ENCODE measurements at regions not wholly inside any gene's neighbourhood (a gene's known extent, or its start where the extent isn't known, plus 50 kb on each side); places are given as distances from the start of the nearest gene placed in this dataset.

DNA sequence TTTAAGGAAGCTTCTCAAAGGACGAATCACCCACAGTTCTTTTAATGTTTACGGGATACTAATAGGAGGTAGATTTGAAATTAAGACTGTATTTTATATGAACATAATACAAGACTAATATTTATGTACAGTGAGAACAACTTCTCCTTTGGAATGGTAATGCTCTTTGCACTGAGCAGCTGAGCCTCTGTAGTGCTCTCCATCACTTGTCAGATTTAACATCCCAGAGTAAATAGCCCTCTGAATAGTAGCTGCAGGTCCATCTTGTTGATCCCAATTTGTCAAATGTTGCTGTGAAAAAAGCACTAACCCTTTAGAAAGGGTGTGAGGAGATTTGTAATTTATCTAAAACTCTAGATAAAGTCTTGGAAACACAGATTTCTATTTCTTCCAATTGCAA lies 351.4 kb upstream of the KCNMB2 start:
- no peak overlapping the region for H3K4me3 ChIP-seq (ENCODE audit: low read depth, low read length)
- TF ChIP-seq, protein P1, sequence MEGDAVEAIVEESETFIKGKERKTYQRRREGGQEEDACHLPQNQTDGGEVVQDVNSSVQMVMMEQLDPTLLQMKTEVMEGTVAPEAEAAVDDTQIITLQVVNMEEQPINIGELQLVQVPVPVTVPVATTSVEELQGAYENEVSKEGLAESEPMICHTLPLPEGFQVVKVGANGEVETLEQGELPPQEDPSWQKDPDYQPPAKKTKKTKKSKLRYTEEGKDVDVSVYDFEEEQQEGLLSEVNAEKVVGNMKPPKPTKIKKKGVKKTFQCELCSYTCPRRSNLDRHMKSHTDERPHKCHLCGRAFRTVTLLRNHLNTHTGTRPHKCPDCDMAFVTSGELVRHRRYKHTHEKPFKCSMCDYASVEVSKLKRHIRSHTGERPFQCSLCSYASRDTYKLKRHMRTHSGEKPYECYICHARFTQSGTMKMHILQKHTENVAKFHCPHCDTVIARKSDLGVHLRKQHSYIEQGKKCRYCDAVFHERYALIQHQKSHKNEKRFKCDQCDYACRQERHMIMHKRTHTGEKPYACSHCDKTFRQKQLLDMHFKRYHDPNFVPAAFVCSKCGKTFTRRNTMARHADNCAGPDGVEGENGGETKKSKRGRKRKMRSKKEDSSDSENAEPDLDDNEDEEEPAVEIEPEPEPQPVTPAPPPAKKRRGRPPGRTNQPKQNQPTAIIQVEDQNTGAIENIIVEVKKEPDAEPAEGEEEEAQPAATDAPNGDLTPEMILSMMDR (IDR thresholded peaks at IDR 0.05; ENCODE audit: low read depth, low read length, missing control alignments): no peak
- DNase-seq (ENCODE audit: low read depth): no peak

GRCh38 chr3:178186666-178187065 lies 349.6 kb upstream of the KCNMB2 start:
- no peak for DNase-seq (ENCODE audit: low read depth)
- TF ChIP-seq, protein P1 (IDR thresholded peaks at IDR 0.05; ENCODE audit: low read depth, low read length, missing control alignments): no peak
- no peak overlapping the region for H3K4me3 ChIP-seq (ENCODE audit: low read depth, low read length)

GRCh38 chr3:178189854-178190253 lies 346.4 kb upstream of the KCNMB2 start:
- DNase-seq (ENCODE audit: low read depth): no peak
- TF ChIP-seq, protein P1 (IDR thresholded peaks at IDR 0.05; ENCODE audit: low read depth, low read length, missing control alignments): no peak
- H3K4me3 ChIP-seq (ENCODE audit: low read depth, low read length): no peak overlapping the region

- no peak overlapping the region for H3K4me3 ChIP-seq (ENCODE audit: low read depth, low read length)
- TF ChIP-seq, protein P1 (IDR thresholded peaks at IDR 0.05; ENCODE audit: low read depth, low read length, missing control alignments): no peak
- no peak for DNase-seq (ENCODE audit: low read depth)
These were observed 342.4 kb upstream of the KCNMB2 start for GRCh38 chr3:178193846-178194245.

GRCh38 chr3:178194539-178194938 lies 341.7 kb upstream of the KCNMB2 start:
- TF ChIP-seq, protein P1 (IDR thresholded peaks at IDR 0.05; ENCODE audit: low read depth, low read length, missing control alignments): no peak
- H3K4me3 ChIP-seq (ENCODE audit: low read depth, low read length): no peak overlapping the region
- no peak for DNase-seq (ENCODE audit: low read depth)

GRCh38 chr3:178195824-178196223 lies 340.4 kb upstream of the KCNMB2 start:
- DNase-seq (ENCODE audit: low read depth): no peak
- TF ChIP-seq, protein P1 (IDR thresholded peaks at IDR 0.05; ENCODE audit: low read depth, low read length, missing control alignments): no peak

GRCh38 chr3:178198329-178198728 lies 337.9 kb upstream of the KCNMB2 start:
- TF ChIP-seq, protein P1 (IDR thresholded peaks at IDR 0.05; ENCODE audit: low read depth, low read length, missing control alignments): no peak
- DNase-seq (ENCODE audit: low read depth): no peak
- no peak overlapping the region for H3K4me3 ChIP-seq (ENCODE audit: low read depth, low read length)

More at GRCh38 chr3:178195824-178196223, 340.4 kb upstream of the KCNMB2 start:
- no peak overlapping the region for H3K4me3 ChIP-seq (ENCODE audit: low read depth, low read length)

All from GM12864 (cell line).